ENCODE measurements at regions not wholly inside any gene's neighbourhood (a gene's known extent, or its start where the extent isn't known, plus 50 kb on each side); places are given as distances from the start of the nearest gene placed in this dataset.

GRCh38 chr5:67901814-67902496, 313.6 kb upstream of the PIK3R1 start:
- Histone ChIP-seq H3K4me2 (ENCODE audit: low read length) (no peak overlapping the region), H3K79me2 (ENCODE audit: control insufficient read depth, low read length) (no peaks in the 10 kb centered on the region), H3K9me2 (replicated peaks; ENCODE audit: control insufficient read depth, low read length) (no peaks in the 10 kb centered on the region), H3F3A (ENCODE audit: control insufficient read depth, insufficient read depth) (no peaks in the 10 kb centered on the region), H4K20me1 (ENCODE audit: control insufficient read depth, insufficient read depth, low read depth, low read length) (no peaks in the 10 kb centered on the region), H3K36me3 (ENCODE audit: control insufficient read depth, low read length) (no peaks in the 10 kb centered on the region), H3K4me1 (ENCODE audit: control insufficient read depth, low read length) (no peaks in the 10 kb centered on the region), H3K27ac (ENCODE audit: low read depth, low read length) (no peak overlapping the region), H3K27me3 (ENCODE audit: control insufficient read depth, low read length) (no peaks in the 10 kb centered on the region), H3K9me3 (ENCODE audit: control insufficient read depth, insufficient read depth, low read length) (no peaks in the 10 kb centered on the region), H3K4me3 (ENCODE audit: low read length) (no peak overlapping the region)
- no peak for TF ChIP-seq EZH2phosphoT487 (IDR thresholded peaks at IDR 0.05; ENCODE audit: borderline replicate concordance, low read length)
- TF ChIP-seq CTCF (IDR thresholded peaks at IDR 0.05; ENCODE audit: low read depth, low read length, poor library complexity, severe bottlenecking), result no peak

- Histone ChIP-seq H3K27ac (ENCODE audit: low read depth, low read length) (no peak overlapping the region), H3F3A (ENCODE audit: control insufficient read depth, insufficient read depth) (no peaks in the 10 kb centered on the region), H4K20me1 (ENCODE audit: control insufficient read depth, insufficient read depth, low read depth, low read length) (no peaks in the 10 kb centered on the region), H3K9me3 (ENCODE audit: control insufficient read depth, insufficient read depth, low read length) (no peaks in the 10 kb centered on the region), H3K4me3 (ENCODE audit: low read length) (no peak overlapping the region), H3K9me2 (replicated peaks; ENCODE audit: control insufficient read depth, low read length) (no peaks in the 10 kb centered on the region), H3K27me3 (ENCODE audit: control insufficient read depth, low read length) (no peaks in the 10 kb centered on the region), H3K4me2 (ENCODE audit: low read length) (no peak overlapping the region), H3K36me3 (ENCODE audit: control insufficient read depth, low read length) (no peaks in the 10 kb centered on the region), H3K79me2 (ENCODE audit: control insufficient read depth, low read length) (no peaks in the 10 kb centered on the region), H3K4me1 (ENCODE audit: control insufficient read depth, low read length) (no peaks in the 10 kb centered on the region)
- no peak for TF ChIP-seq CTCF (IDR thresholded peaks at IDR 0.05; ENCODE audit: low read depth, low read length, poor library complexity, severe bottlenecking)
- TF ChIP-seq EZH2phosphoT487 (IDR thresholded peaks at IDR 0.05; ENCODE audit: borderline replicate concordance, low read length), result no peak
Observed at GRCh38 chr5:67900514-67900913, 315.0 kb upstream of the PIK3R1 start.

- no peaks in the 10 kb centered on the region for H3K79me2 ChIP-seq (ENCODE audit: control insufficient read depth, low read length)
- no peaks in the 10 kb centered on the region for H4K20me1 ChIP-seq (ENCODE audit: control insufficient read depth, insufficient read depth, low read depth, low read length)
- no peaks in the 10 kb centered on the region for H3K9me3 ChIP-seq (ENCODE audit: control insufficient read depth, insufficient read depth, low read length)
- no peak overlapping the region for H3K4me3 ChIP-seq (ENCODE audit: low read length)
- H3K27ac ChIP-seq (ENCODE audit: low read depth, low read length), result no peak overlapping the region
- H3F3A ChIP-seq (ENCODE audit: control insufficient read depth, insufficient read depth), result no peaks in the 10 kb centered on the region
- no peak overlapping the region for H3K4me2 ChIP-seq (ENCODE audit: low read length)
- no peaks in the 10 kb centered on the region for H3K9me2 ChIP-seq (replicated peaks; ENCODE audit: control insufficient read depth, low read length)
- TF ChIP-seq EZH2phosphoT487 (IDR thresholded peaks at IDR 0.05; ENCODE audit: borderline replicate concordance, low read length), result no peak
- TF ChIP-seq CTCF (IDR thresholded peaks at IDR 0.05; ENCODE audit: low read depth, low read length, poor library complexity, severe bottlenecking), result no peak
- H3K4me1 ChIP-seq (ENCODE audit: control insufficient read depth, low read length), result no peaks in the 10 kb centered on the region
- H3K36me3 ChIP-seq (ENCODE audit: control insufficient read depth, low read length), result no peaks in the 10 kb centered on the region
- no peaks in the 10 kb centered on the region for H3K27me3 ChIP-seq (ENCODE audit: control insufficient read depth, low read length)
Observed at GRCh38 chr5:67897980-67898379, 317.6 kb upstream of the PIK3R1 start.

All from DOHH2 (cell line).